ENCODE measurements at regions not wholly inside any gene's neighbourhood (a gene's known extent, or its start where the extent isn't known, plus 50 kb on each side); places are given as distances from the start of the nearest gene placed in this dataset.

DNA sequence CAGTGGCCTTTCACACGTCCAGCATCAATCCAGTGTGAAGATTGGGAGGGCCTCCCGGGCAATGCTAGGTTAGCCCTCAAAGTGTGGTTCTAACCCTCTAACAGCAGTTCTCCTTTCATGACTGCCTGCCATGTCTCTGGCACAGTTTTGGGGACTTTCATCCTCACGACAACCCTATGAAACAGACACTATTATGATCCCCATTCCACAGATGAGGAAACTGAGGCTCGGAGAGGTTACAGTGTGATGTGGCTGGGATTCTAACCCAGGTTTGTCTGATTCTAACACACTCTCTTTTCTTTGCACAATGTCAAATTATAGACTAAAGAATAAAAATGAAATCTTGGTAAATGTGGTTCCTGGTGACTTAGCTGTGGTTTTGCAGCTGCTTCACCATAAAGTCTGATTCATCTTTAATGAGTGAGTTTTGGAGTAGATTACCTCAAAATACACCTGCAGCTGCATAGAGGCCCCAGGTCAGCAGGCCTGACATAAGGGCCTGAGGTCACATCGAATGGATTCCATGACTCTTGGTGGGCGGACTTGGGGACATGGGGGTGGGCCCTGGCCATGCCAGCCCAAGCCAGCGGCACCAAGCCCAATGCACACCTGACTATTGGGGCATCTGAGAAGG lies 214.4 kb downstream of the GLI2 start:
- H3K27ac ChIP-seq (ENCODE audit: low read length): no peak overlapping the region
- H3K9me3 ChIP-seq (ENCODE audit: low read length): no peaks in the 10 kb centered on the region
- H3K36me3 ChIP-seq (ENCODE audit: low read depth, low read length): no peaks in the 10 kb centered on the region
- H3K4me1 ChIP-seq (ENCODE audit: insufficient read depth, low read length): peaks cover 17% of the 10 kb centered on the region
- H3K9ac ChIP-seq (ENCODE audit: low read length): no peak overlapping the region
- ChIA-PET CTCF (interaction anchor here (1.1 kb wide), 1 partner anchor 129 kb away, joined by 6 read pairs; no protein-coding TSS in a partner anchor), POLR2A (ENCODE audit: unreplicated experiment) (no interaction called here)
- no peaks in the 10 kb centered on the region for H4K20me1 ChIP-seq (ENCODE audit: low read length)
- no peaks in the 10 kb centered on the region for H3K79me2 ChIP-seq (ENCODE audit: low read length)
- no peak overlapping the region for H3K4me3 ChIP-seq (ENCODE audit: low read length)
- H3F3A ChIP-seq (ENCODE audit: low read length, unreplicated experiment): no peaks in the 10 kb centered on the region
- BruUV-seq (replicated peaks): no TSS peak
- intact Hi-C loops (cut with micrococcal nuclease): no loop called here
- no peak overlapping the region for H2AFZ ChIP-seq (ENCODE audit: low read length)
- H3K27me3 ChIP-seq (ENCODE audit: low read length): no peaks in the 10 kb centered on the region
- peak overlapping the region; percentile 66 for H3K4me2 ChIP-seq (ENCODE audit: low read length)
- ATAC-seq (peak; percentile 69), DNase-seq (peak; percentile 48)
- TF ChIP-seq, protein P1, sequence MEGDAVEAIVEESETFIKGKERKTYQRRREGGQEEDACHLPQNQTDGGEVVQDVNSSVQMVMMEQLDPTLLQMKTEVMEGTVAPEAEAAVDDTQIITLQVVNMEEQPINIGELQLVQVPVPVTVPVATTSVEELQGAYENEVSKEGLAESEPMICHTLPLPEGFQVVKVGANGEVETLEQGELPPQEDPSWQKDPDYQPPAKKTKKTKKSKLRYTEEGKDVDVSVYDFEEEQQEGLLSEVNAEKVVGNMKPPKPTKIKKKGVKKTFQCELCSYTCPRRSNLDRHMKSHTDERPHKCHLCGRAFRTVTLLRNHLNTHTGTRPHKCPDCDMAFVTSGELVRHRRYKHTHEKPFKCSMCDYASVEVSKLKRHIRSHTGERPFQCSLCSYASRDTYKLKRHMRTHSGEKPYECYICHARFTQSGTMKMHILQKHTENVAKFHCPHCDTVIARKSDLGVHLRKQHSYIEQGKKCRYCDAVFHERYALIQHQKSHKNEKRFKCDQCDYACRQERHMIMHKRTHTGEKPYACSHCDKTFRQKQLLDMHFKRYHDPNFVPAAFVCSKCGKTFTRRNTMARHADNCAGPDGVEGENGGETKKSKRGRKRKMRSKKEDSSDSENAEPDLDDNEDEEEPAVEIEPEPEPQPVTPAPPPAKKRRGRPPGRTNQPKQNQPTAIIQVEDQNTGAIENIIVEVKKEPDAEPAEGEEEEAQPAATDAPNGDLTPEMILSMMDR (conservative IDR thresholded peaks at IDR 0.05; ENCODE audit: low read depth, low read length): no peak
- TF ChIP-seq EZH2 (IDR thresholded peaks at IDR 0.05; ENCODE audit: low read length, unreplicated experiment): no peak
- no peak for TF ChIP-seq EZH2phosphoT487 (IDR thresholded peaks at IDR 0.05; ENCODE audit: borderline replicate concordance, low read length)
- H3K9me2 ChIP-seq (replicated peaks; ENCODE audit: low read length): no peaks in the 10 kb centered on the region

DNA sequence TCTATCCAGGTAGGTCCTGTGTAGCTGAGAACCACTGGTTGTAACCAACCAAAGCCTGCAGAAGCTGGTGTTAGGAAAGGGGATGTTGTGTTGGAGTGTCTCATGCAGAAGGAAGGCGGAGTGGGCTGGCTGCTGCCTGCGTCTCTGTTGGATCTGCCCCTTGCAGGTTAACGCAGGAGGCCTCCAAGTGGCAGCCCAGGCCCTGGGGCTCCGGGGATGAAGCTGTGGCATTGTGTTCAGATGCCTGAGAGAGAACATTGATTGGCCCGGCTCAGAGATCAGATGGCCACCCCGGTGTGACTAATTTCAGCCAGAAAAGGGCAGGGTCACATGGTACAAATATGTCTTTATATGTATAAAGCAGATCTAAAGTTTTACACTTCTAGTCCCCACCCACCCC lies 216.0 kb downstream of the GLI2 start:
- TF ChIP-seq EZH2 (IDR thresholded peaks at IDR 0.05; ENCODE audit: low read length, unreplicated experiment) (no peak), EZH2phosphoT487 (IDR thresholded peaks at IDR 0.05; ENCODE audit: borderline replicate concordance, low read length) (no peak)
- TF ChIP-seq, protein P1 (conservative IDR thresholded peaks at IDR 0.05; ENCODE audit: low read depth, low read length): no peak
- Histone ChIP-seq H4K20me1 (ENCODE audit: low read length) (no peaks in the 10 kb centered on the region), H3K27ac (ENCODE audit: low read length) (no peak overlapping the region), H3K9ac (ENCODE audit: low read length) (no peak overlapping the region), H3K4me3 (ENCODE audit: low read length) (no peak overlapping the region), H3K4me2 (ENCODE audit: low read length) (no peak overlapping the region), H3K27me3 (ENCODE audit: low read length) (no peaks in the 10 kb centered on the region), H3K79me2 (ENCODE audit: low read length) (no peaks in the 10 kb centered on the region), H2AFZ (ENCODE audit: low read length) (no peak overlapping the region), H3K4me1 (ENCODE audit: insufficient read depth, low read length) (peaks cover 23% of the 10 kb centered on the region), H3K36me3 (ENCODE audit: low read depth, low read length) (no peaks in the 10 kb centered on the region), H3K9me2 (replicated peaks; ENCODE audit: low read length) (no peaks in the 10 kb centered on the region), H3K9me3 (ENCODE audit: low read length) (no peaks in the 10 kb centered on the region), H3F3A (ENCODE audit: low read length, unreplicated experiment) (no peaks in the 10 kb centered on the region)
- DNase-seq: no peak
- intact Hi-C loops (cut with micrococcal nuclease): no loop called here
- ATAC-seq: no peak
- ChIA-PET CTCF (no interaction called here), POLR2A (ENCODE audit: unreplicated experiment) (no interaction called here)
- BruUV-seq (replicated peaks): no TSS peak

GRCh38 chr2:120952318-120952717 lies 216.7 kb downstream of the GLI2 start:
- Histone ChIP-seq H3K4me2 (ENCODE audit: low read length) (no peak overlapping the region), H3K9ac (ENCODE audit: low read length) (no peak overlapping the region), H2AFZ (ENCODE audit: low read length) (no peak overlapping the region), H3F3A (ENCODE audit: low read length, unreplicated experiment) (no peaks in the 10 kb centered on the region), H3K4me1 (ENCODE audit: insufficient read depth, low read length) (peaks cover 23% of the 10 kb centered on the region), H4K20me1 (ENCODE audit: low read length) (no peaks in the 10 kb centered on the region), H3K36me3 (ENCODE audit: low read depth, low read length) (no peaks in the 10 kb centered on the region), H3K4me3 (ENCODE audit: low read length) (no peak overlapping the region), H3K79me2 (ENCODE audit: low read length) (no peaks in the 10 kb centered on the region), H3K9me2 (replicated peaks; ENCODE audit: low read length) (no peaks in the 10 kb centered on the region), H3K27me3 (ENCODE audit: low read length) (no peaks in the 10 kb centered on the region), H3K27ac (ENCODE audit: low read length) (no peak overlapping the region), H3K9me3 (ENCODE audit: low read length) (no peaks in the 10 kb centered on the region)
- TF ChIP-seq EZH2 (IDR thresholded peaks at IDR 0.05; ENCODE audit: low read length, unreplicated experiment) (no peak), EZH2phosphoT487 (IDR thresholded peaks at IDR 0.05; ENCODE audit: borderline replicate concordance, low read length) (no peak)
- TF ChIP-seq, protein P1 (conservative IDR thresholded peaks at IDR 0.05; ENCODE audit: low read depth, low read length): no peak
- no TSS peak for BruUV-seq (replicated peaks)
- ChIA-PET POLR2A (ENCODE audit: unreplicated experiment) (no interaction called here), CTCF (no interaction called here)
- DNase-seq (no peak), ATAC-seq (no peak; the same call in 1 of the 2 replicates)
- intact Hi-C loops (cut with micrococcal nuclease): no loop called here

Data from PC-3 (cell line).